ENCODE measurements at regions not wholly inside any gene's neighbourhood (a gene's known extent, or its start where the extent isn't known, plus 50 kb on each side); places are given as distances from the start of the nearest gene placed in this dataset.

- BruUV-seq (replicated peaks), result no TSS peak
- no peaks in the 10 kb centered on the region for H3K79me2 ChIP-seq (ENCODE audit: control insufficient read depth, insufficient read depth, low read length)
- in situ Hi-C loops (cut with MboI) (no loop called here), intact Hi-C loops (cut with micrococcal nuclease) (no loop called here)
- ATAC-seq, result no peak
- peaks cover 5% of the 10 kb centered on the region; the same call in 1 of the 2 replicates for H4K20me1 ChIP-seq (replicated peaks; ENCODE audit: control insufficient read depth, insufficient read depth, low read length)
- H2AFZ ChIP-seq (ENCODE audit: low read depth, low read length), result no peak overlapping the region
- H3K36me3 ChIP-seq (ENCODE audit: control insufficient read depth, insufficient read depth, low read length), result no peaks in the 10 kb centered on the region
- DNase-seq (ENCODE audit: extremely low read depth in 1 of 4, low spot score in 3 of 4), result no peak
- H3K9me3 ChIP-seq (replicated peaks; ENCODE audit: control insufficient read depth, insufficient read depth, low read depth, low read length), result no peaks in the 10 kb centered on the region
- TF ChIP-seq ATF3 (IDR thresholded peaks at IDR 0.05) (no peak), ATF3 (CRISPR knock-in tag; conservative IDR thresholded peaks at IDR 0.05) (no peak), SREBF1 (IDR thresholded peaks at IDR 0.05; ENCODE audit: borderline replicate concordance, low read depth, low read length) (no peak), SAFB2 (IDR thresholded peaks at IDR 0.05; ENCODE audit: borderline replicate concordance, low read depth, low read length, severe bottlenecking) (no peak), MCM2 (IDR thresholded peaks at IDR 0.05; ENCODE audit: low read depth) (no peak), KDM2B (CRISPR knock-in tag; IDR thresholded peaks at IDR 0.05) (no peak), RBM14 (IDR thresholded peaks at IDR 0.05; ENCODE audit: borderline replicate concordance, insufficient read depth, low read depth, low read length) (no peak), TCFL5 (CRISPR knock-in tag; conservative IDR thresholded peaks at IDR 0.05) (no peak), ZNF76 (CRISPR knock-in tag; IDR thresholded peaks at IDR 0.05; ENCODE audit: borderline replicate concordance) (no peak)
- no peak for FAIRE-seq
- 3% methylated on average over 4 of the region's 4 CpGs for WGBS (ENCODE audit: insufficient coverage, low coverage, missing lambda C conversion rate)
- H3K27ac ChIP-seq (ENCODE audit: extremely low read depth, low read depth, low read length), result no peak overlapping the region
- POLR2A ChIA-PET, result no interaction called here
- H3K27me3 ChIP-seq (ENCODE audit: control insufficient read depth in 2 of 2, insufficient read depth in 2 of 2, low read length in 2 of 2), result peaks cover 0 to 5% of the 10 kb centered on the region in 2 experiments; a peak in 1 of 5 replicates
- H3K9me1 ChIP-seq (ENCODE audit: control insufficient read depth, insufficient read depth, low read length), result no peaks in the 10 kb centered on the region
- H3K4me1 ChIP-seq (replicated peaks in 1 of 2; ENCODE audit: control insufficient read depth in 2 of 2, insufficient read depth in 2 of 2, low read length in 2 of 2), result no peaks in the 10 kb centered on the region
- H3K4me3 ChIP-seq, result no peak overlapping the region
- H3K4me2 ChIP-seq (ENCODE audit: insufficient read depth, low read length), result no peak overlapping the region
- CTCF ChIA-PET (ENCODE audit: low intra/inter-chr PET ratio), result no interaction called here
- H3K9ac ChIP-seq (ENCODE audit: insufficient read depth in 1 of 2, low read depth in 2 of 2, low read length in 2 of 2), result no peak overlapping the region
These were observed 115.8 kb upstream of the NECTIN1 start for GRCh38 chr11:119844808-119845207.

All from K562 (cell line).